Right lobe of liver (tissue), 4 donors: ENCODE measurements at regions not wholly inside any gene's neighbourhood (a gene's known extent, or its start where the extent isn't known, plus 50 kb on each side); places are given as distances from the start of the nearest gene placed in this dataset.

Experiments
- POLR2A ChIP-seq: fragments of 450-650 bp; IDR thresholded peaks from one replicate; pipeline ENCODE4 v1.6.1; 2017; ENCODE audit warnings: antibody characterized with exemption, mild to moderate bottlenecking
- TF ChIP-seq, protein P1 (sequence below), 4 donors: fragments of 200-600 bp in 3 of 4; fragments of 450-650 bp in 1 of 4; IDR thresholded peaks; one replicate each; pipeline versions ENCODE4 v1.5.1 to v1.8.0; 2016 to 2022; ENCODE audit warnings: antibody characterized with exemption in 4 of 4, mild to moderate bottlenecking in 2 of 4
- donor health status: DM: no; HTN: no; CAD: no.
- donor health status: DM: no; HTN: no; CAD: no.
- donor health status: DM: no; HTN: yes; CAD: no.

GRCh38 chr15:47974724-47975123 lies 146.1 kb upstream of the SLC24A5 start:
- TF ChIP-seq, protein P1, sequence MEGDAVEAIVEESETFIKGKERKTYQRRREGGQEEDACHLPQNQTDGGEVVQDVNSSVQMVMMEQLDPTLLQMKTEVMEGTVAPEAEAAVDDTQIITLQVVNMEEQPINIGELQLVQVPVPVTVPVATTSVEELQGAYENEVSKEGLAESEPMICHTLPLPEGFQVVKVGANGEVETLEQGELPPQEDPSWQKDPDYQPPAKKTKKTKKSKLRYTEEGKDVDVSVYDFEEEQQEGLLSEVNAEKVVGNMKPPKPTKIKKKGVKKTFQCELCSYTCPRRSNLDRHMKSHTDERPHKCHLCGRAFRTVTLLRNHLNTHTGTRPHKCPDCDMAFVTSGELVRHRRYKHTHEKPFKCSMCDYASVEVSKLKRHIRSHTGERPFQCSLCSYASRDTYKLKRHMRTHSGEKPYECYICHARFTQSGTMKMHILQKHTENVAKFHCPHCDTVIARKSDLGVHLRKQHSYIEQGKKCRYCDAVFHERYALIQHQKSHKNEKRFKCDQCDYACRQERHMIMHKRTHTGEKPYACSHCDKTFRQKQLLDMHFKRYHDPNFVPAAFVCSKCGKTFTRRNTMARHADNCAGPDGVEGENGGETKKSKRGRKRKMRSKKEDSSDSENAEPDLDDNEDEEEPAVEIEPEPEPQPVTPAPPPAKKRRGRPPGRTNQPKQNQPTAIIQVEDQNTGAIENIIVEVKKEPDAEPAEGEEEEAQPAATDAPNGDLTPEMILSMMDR (IDR thresholded peaks at IDR 0.05), result no peak
- TF ChIP-seq POLR2A, result no peak
